H1 (cell line): ENCODE measurements at regions not wholly inside any gene's neighbourhood (a gene's known extent, or its start where the extent isn't known, plus 50 kb on each side); places are given as distances from the start of the nearest gene placed in this dataset.

ENCODE experiments used
- CTCF ChIA-PET: fragments of 300-600 bp; sonication (Branson Sonifier 250); formaldehyde crosslinking; loops from one replicate; lab custom pipeline; 2021; ENCODE audit not compliant: partially characterized antibody; lab: Charles Lee
- POLR2A ChIA-PET: fragments of 300-600 bp; sonication (Branson Sonifier 250); formaldehyde crosslinking; loops from one replicate; lab custom pipeline; 2021; ENCODE audit warnings: inconsistent platforms; ENCODE audit not compliant: partially characterized antibody; lab: Charles Lee
- DNase-seq, 2 experiments: peaks; one replicate each; pipeline versions ENCODE4 v3.0.0 to v3.0.0-alpha.2; 2010 to 2022; ENCODE audit warnings: low spot score in 2 of 2, low read depth in 1 of 2, mixed read lengths in 1 of 2
- FAIRE-seq: peaks from 2 replicates; lab custom pipeline; 2011; peaks lifted over from hg19 to GRCh38; lab: Jason Lieb, UNC
- H2AFZ ChIP-seq: 2 replicates; pipeline ENCODE4 v1.8.1; 2012; ENCODE audit warnings: low read length, inconsistent platforms
- H2AK5ac ChIP-seq: 2 replicates; pipeline ENCODE4 v1.6.1; 2013; ENCODE audit warnings: low read depth, low read length
- H2BK120ac ChIP-seq: replicated peaks from 2 replicates; pipeline ENCODE3; 2013; ENCODE audit warnings: low read depth, low read length, inconsistent platforms
- H2BK12ac ChIP-seq: 2 replicates; pipeline ENCODE4 v1.6.1; 2013; ENCODE audit warnings: low read depth, low read length
- H2BK15ac ChIP-seq: 2 replicates; pipeline ENCODE4 v1.6.1; 2013; ENCODE audit warnings: low read length
- H2BK20ac ChIP-seq: 2 replicates; pipeline ENCODE4 v1.6.1; 2013; ENCODE audit warnings: low read length
- H2BK5ac ChIP-seq: 2 replicates; pipeline ENCODE4 v1.6.1; 2013; ENCODE audit warnings: low read depth, low read length
- H3K14ac ChIP-seq: 2 replicates; pipeline ENCODE4 v1.6.1; 2013; ENCODE audit warnings: inconsistent platforms; ENCODE audit not compliant: insufficient read length
- H3K18ac ChIP-seq: 2 replicates; pipeline ENCODE4 v1.6.1; 2013; ENCODE audit warnings: low read length; ENCODE audit errors: extremely low read depth
- H3K23ac ChIP-seq: 2 replicates; pipeline ENCODE4 v1.6.1; 2013; ENCODE audit warnings: inconsistent platforms; ENCODE audit not compliant: insufficient read length
- H3K23me2 ChIP-seq: 2 replicates; pipeline ENCODE4 v1.6.1; 2013; ENCODE audit warnings: low read depth, low read length
- H3K27ac ChIP-seq: 2 replicates; pipeline ENCODE4 v1.6.1; 2011; ENCODE audit warnings: low read depth, low read length, inconsistent platforms
- H3K27me3 ChIP-seq, 4 experiments: replicated peaks in 1 of 4; 1 replicate in 1 of 4; 2 replicates in 3 of 4; pipeline versions ENCODE4 v1.6.1 to v1.8.1; 2011 to 2013; ENCODE audit warnings: low read length in 3 of 4, mild to moderate bottlenecking in 3 of 4, inconsistent platforms in 2 of 4, mixed read lengths in 2 of 4, moderate library complexity in 1 of 4; ENCODE audit not compliant: control insufficient read depth in 3 of 4, insufficient read depth in 3 of 4; ENCODE audit errors: extremely low read depth in 1 of 4
- H3K36me3 ChIP-seq, 4 experiments: 2 replicates each; pipeline versions ENCODE4 v1.6.1 to v1.8.1; 2011 to 2013; ENCODE audit warnings: mild to moderate bottlenecking in 4 of 4, low read length in 3 of 4, moderate library complexity in 2 of 4, control low read depth in 1 of 4, inconsistent platforms in 1 of 4; ENCODE audit not compliant: insufficient read depth in 4 of 4, control insufficient read depth in 2 of 4
- H3K4ac ChIP-seq: replicated peaks from 2 replicates; pipeline ENCODE3; 2013; ENCODE audit warnings: low read length, low read depth, mixed read lengths, inconsistent platforms; ENCODE audit not compliant: insufficient read length
- H3K4me1 ChIP-seq, 4 experiments: replicated peaks in 1 of 4; 1 replicate in 1 of 4; 2 replicates in 3 of 4; pipeline versions ENCODE4 v1.6.1 to v1.8.1; 2011 to 2013; ENCODE audit warnings: low read length in 3 of 4, inconsistent platforms in 2 of 4, mixed read lengths in 1 of 4; ENCODE audit not compliant: insufficient read depth in 4 of 4, control insufficient read depth in 3 of 4
- H3K4me2 ChIP-seq, 2 experiments: 2 replicates each; pipeline versions ENCODE4 v1.6.1 to v1.8.1; 2011 to 2013; ENCODE audit warnings: low read depth in 2 of 2, low read length in 2 of 2, control low read depth in 1 of 2, inconsistent platforms in 1 of 2, mild to moderate bottlenecking in 1 of 2; ENCODE audit not compliant: insufficient read depth in 1 of 2
- H3K4me3 ChIP-seq, 4 experiments: fragments of 200-600, 300-600 bp in 1 of 4; sonication (generic), shearing (Covaris generic), sonication (Bioruptor Twin) in 1 of 4; 2 replicates each; pipeline versions ENCODE4 v1.5.1 to v1.8.1; 2011 to 2016; ENCODE audit warnings: low read length in 4 of 4, low read depth in 3 of 4, control low read depth in 2 of 4, inconsistent platforms in 2 of 4, mild to moderate bottlenecking in 2 of 4, mixed read lengths in 1 of 4, moderate library complexity in 1 of 4; ENCODE audit not compliant: insufficient read depth in 2 of 4; ENCODE audit errors: extremely low read depth in 1 of 4
- H3K56ac ChIP-seq: replicated peaks from 2 replicates; pipeline ENCODE3; 2013; ENCODE audit warnings: low read depth, mild to moderate bottlenecking, mixed read lengths, low read length, inconsistent platforms; ENCODE audit not compliant: insufficient read length
- H3K79me1 ChIP-seq: 2 replicates; pipeline ENCODE4 v1.6.1; 2013; ENCODE audit warnings: low read depth, low read length, control low read depth
- H3K79me2 ChIP-seq, 2 experiments: 2 replicates each; pipeline versions ENCODE4 v1.6.1 to v1.8.1; 2012 to 2013; ENCODE audit warnings: low read length in 2 of 2, mild to moderate bottlenecking in 2 of 2, inconsistent platforms in 1 of 2; ENCODE audit not compliant: insufficient read depth in 2 of 2, control insufficient read depth in 1 of 2
- H3K9ac ChIP-seq, 4 experiments: replicated peaks in 1 of 4; 1 replicate in 1 of 4; 2 replicates in 3 of 4; pipeline versions ENCODE4 v1.6.1 to v1.8.1; 2011 to 2013; ENCODE audit warnings: low read depth in 3 of 4, low read length in 3 of 4, control low read depth in 2 of 4, mild to moderate bottlenecking in 2 of 4, moderate library complexity in 2 of 4, inconsistent platforms in 1 of 4; ENCODE audit errors: extremely low read depth in 1 of 4
- H3K9me3 ChIP-seq, 2 experiments: 2 replicates each; pipeline versions ENCODE4 v1.6.1 to v1.8.1; 2012 to 2013; ENCODE audit warnings: mild to moderate bottlenecking in 2 of 2, moderate library complexity in 2 of 2, control low read depth in 1 of 2, inconsistent platforms in 1 of 2, low read depth in 1 of 2, low read length in 1 of 2, mixed read lengths in 1 of 2; ENCODE audit not compliant: insufficient read depth in 2 of 2
- H4K20me1 ChIP-seq, 2 experiments: replicated peaks in 1 of 2; 2 replicates each; pipeline versions ENCODE3 to v1.8.1; 2011 to 2013; ENCODE audit warnings: inconsistent platforms in 2 of 2, low read length in 2 of 2, mild to moderate bottlenecking in 1 of 2; ENCODE audit not compliant: insufficient read depth in 2 of 2, control insufficient read depth in 1 of 2
- H4K5ac ChIP-seq: 2 replicates; pipeline ENCODE4 v1.6.1; 2013; ENCODE audit warnings: low read length, low read depth, mixed read lengths, inconsistent platforms; ENCODE audit not compliant: insufficient read length
- H4K8ac ChIP-seq: 2 replicates; pipeline ENCODE4 v1.8.0; 2013; ENCODE audit warnings: mild to moderate bottlenecking, moderate library complexity, low read length, inconsistent platforms; ENCODE audit not compliant: insufficient read depth; ENCODE audit errors: extremely low read depth
- H4K91ac ChIP-seq: replicated peaks from 2 replicates; pipeline ENCODE3; 2013; ENCODE audit warnings: low read length, mixed read lengths, inconsistent platforms; ENCODE audit not compliant: insufficient read length
- EGR1 ChIP-seq: IDR thresholded peaks from 2 replicates; pipeline ENCODE4 v1.6.1; 2011; ENCODE audit warnings: low read depth, low read length, borderline replicate concordance
- HDAC6 ChIP-seq: IDR thresholded peaks from one replicate; pipeline ENCODE4 v1.7.1; 2012; ENCODE audit warnings: low read depth, mild to moderate bottlenecking, inconsistent platforms, low read length, moderate library complexity
- JUND ChIP-seq: IDR thresholded peaks from 2 replicates; pipeline ENCODE4 v1.6.1; 2011; ENCODE audit warnings: mild to moderate bottlenecking, improper control_type of control experiment, low read length
- POLR2A ChIP-seq, 2 experiments: IDR thresholded peaks; 1 replicate in 1 of 2; 2 replicates in 1 of 2; pipeline ENCODE4 v1.6.1; 2011; ENCODE audit warnings: low read depth in 2 of 2, low read length in 2 of 2, mild to moderate bottlenecking in 2 of 2; ENCODE audit errors: control extremely low read depth in 1 of 2
- POLR2AphosphoS5 ChIP-seq: IDR thresholded peaks from 2 replicates; pipeline ENCODE4 v1.6.1; 2011; ENCODE audit warnings: low read depth, low read length
- RXRA ChIP-seq: IDR thresholded peaks from 2 replicates; pipeline ENCODE4 v1.6.1; 2011; ENCODE audit warnings: low read depth, mild to moderate bottlenecking, low read length, moderate library complexity; ENCODE audit not compliant: insufficient read depth
- SIRT6 ChIP-seq: IDR thresholded peaks from one replicate; pipeline ENCODE4 v1.7.1; 2012; ENCODE audit warnings: low read length, inconsistent platforms
- SP4 ChIP-seq: IDR thresholded peaks from 2 replicates; pipeline ENCODE4 v1.6.1; 2012; ENCODE audit warnings: low read length, inconsistent platforms
- TCF12 ChIP-seq: IDR thresholded peaks from 2 replicates; pipeline ENCODE4 v1.6.1; 2011; ENCODE audit warnings: low read depth, mild to moderate bottlenecking, low read length
- WGBS, 2 experiments: shearing (Covaris generic) in 1 of 2; methylation state at CpG; one replicate each; pipeline versions ENCODE4 v1.1.6 to v1.1.7; 2013 to 2015; ENCODE audit warnings: low lambda C conversion rate in 2 of 2, mixed read lengths in 2 of 2, inconsistent platforms in 1 of 2, low coverage in 1 of 2, missing lambda C conversion rate in 1 of 2; ENCODE audit not compliant: insufficient replicate concordance in 2 of 2, insufficient coverage in 1 of 2, insufficient read length in 1 of 2; ENCODE audit errors: extremely low coverage in 1 of 2, missing lambda C conversion rate in 1 of 2; 5-methylcytosine and 5-hydroxymethylcytosine counted together
- TF ChIP-seq, protein P1 (sequence below): IDR thresholded peaks from 2 replicates; pipeline ENCODE4 v1.6.1; 2011; ENCODE audit warnings: low read length, improper control_type of control experiment

GRCh38 chr18:45506951-45507350 is 108.3 kb upstream of the SLC14A2 start:
- no peak overlapping the region for H3K4me3 ChIP-seq
- no peaks in the 10 kb centered on the region for H3K79me2 ChIP-seq
- no peak overlapping the region for H3K23ac ChIP-seq
- no peak overlapping the region for H3K9ac ChIP-seq
- no peak overlapping the region for H2BK5ac ChIP-seq
- DNase-seq (no peak), FAIRE-seq (no peak)
- CTCF ChIA-PET, result interaction anchor here (1.4 kb wide), 1 partner anchor 567 kb away, joined by 3 read pairs; no protein-coding TSS in a partner anchor
- H3K9me3 ChIP-seq, result peaks cover 0 to 6% of the 10 kb centered on the region in 2 experiments; a peak in 2 of 4 replicates
- no peak overlapping the region for H4K91ac ChIP-seq
- WGBS, 2 experiments, result 94% methylated on average over 4 of the region's 4 CpGs; no CpG with 5 or more reads in 1 of the 2 experiments
- no peak overlapping the region for H4K5ac ChIP-seq
- POLR2A ChIA-PET, result no interaction called here
- H3K23me2 ChIP-seq, result no peaks in the 10 kb centered on the region
- no peak overlapping the region for H3K14ac ChIP-seq
- H4K8ac ChIP-seq, result no peak overlapping the region
- no peak overlapping the region for H3K56ac ChIP-seq
- H3K18ac ChIP-seq, result no peak overlapping the region
- H2BK15ac ChIP-seq, result no peak overlapping the region
- no peaks in the 10 kb centered on the region for H4K20me1 ChIP-seq
- H2AFZ ChIP-seq, result no peak overlapping the region
- no peak overlapping the region for H3K4ac ChIP-seq
- H2AK5ac ChIP-seq, result no peak overlapping the region
- no peak overlapping the region for H2BK20ac ChIP-seq
- H2BK12ac ChIP-seq, result no peak overlapping the region
- no peaks in the 10 kb centered on the region for H3K27me3 ChIP-seq
- H2BK120ac ChIP-seq, result no peak overlapping the region
- no peaks in the 10 kb centered on the region for H3K79me1 ChIP-seq
- TF ChIP-seq EGR1 (no peak), SP4 (no peak), POLR2A (IDR thresholded peaks at IDR 0.05; ENCODE audit: control extremely low read depth in 1 of 2, low read depth in 2 of 2, low read length in 2 of 2) (no peak), JUND (no peak), TCF12 (no peak), HDAC6 (no peak), RXRA (no peak), POLR2AphosphoS5 (no peak), SIRT6 (no peak)
- TF ChIP-seq, protein P1, sequence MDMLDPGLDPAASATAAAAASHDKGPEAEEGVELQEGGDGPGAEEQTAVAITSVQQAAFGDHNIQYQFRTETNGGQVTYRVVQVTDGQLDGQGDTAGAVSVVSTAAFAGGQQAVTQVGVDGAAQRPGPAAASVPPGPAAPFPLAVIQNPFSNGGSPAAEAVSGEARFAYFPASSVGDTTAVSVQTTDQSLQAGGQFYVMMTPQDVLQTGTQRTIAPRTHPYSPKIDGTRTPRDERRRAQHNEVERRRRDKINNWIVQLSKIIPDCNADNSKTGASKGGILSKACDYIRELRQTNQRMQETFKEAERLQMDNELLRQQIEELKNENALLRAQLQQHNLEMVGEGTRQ, result no peak
- H3K4me2 ChIP-seq, result no peak overlapping the region
- H3K36me3 ChIP-seq, result no peaks in the 10 kb centered on the region
- no peaks in the 10 kb centered on the region for H3K4me1 ChIP-seq
- no peak overlapping the region for H3K27ac ChIP-seq
